Fibroblast of lung (primary cell): ENCODE measurements at regions not wholly inside any gene's neighbourhood (a gene's known extent, or its start where the extent isn't known, plus 50 kb on each side); places are given as distances from the start of the nearest gene placed in this dataset.

Experiments used
- DNase-seq, 2 donors: peaks; one replicate each; pipeline versions ENCODE4 v3.0.0 to v3.0.0-alpha.2; 2010; ENCODE audit warnings: low read depth in 2 of 2
- H2AFZ ChIP-seq: 2 replicates; pipeline ENCODE4 v1.5.1; 2012; ENCODE audit warnings: low read length, control low read depth, inconsistent platforms
- H3K27ac ChIP-seq: 2 replicates; pipeline ENCODE4 v1.5.1; 2011; ENCODE audit warnings: low read length, control low read depth; ENCODE audit not compliant: insufficient read depth
- H3K27me3 ChIP-seq: 2 replicates; pipeline ENCODE4 v1.5.1; 2011; ENCODE audit warnings: mild to moderate bottlenecking, low read length; ENCODE audit not compliant: control insufficient read depth, insufficient read depth
- H3K36me3 ChIP-seq: 2 replicates; pipeline ENCODE4 v1.5.1; 2011; ENCODE audit warnings: low read length; ENCODE audit not compliant: control insufficient read depth, insufficient read depth
- H3K4me1 ChIP-seq: 2 replicates; pipeline ENCODE4 v1.5.1; 2011; ENCODE audit warnings: low read length; ENCODE audit not compliant: control insufficient read depth, insufficient read depth; ENCODE audit errors: extremely low read depth
- H3K4me2 ChIP-seq: 2 replicates; pipeline ENCODE4 v1.5.1; 2011; ENCODE audit warnings: low read length, control low read depth; ENCODE audit not compliant: insufficient read depth; ENCODE audit errors: extremely low read depth
- H3K4me3 ChIP-seq, 4 experiments: fragments of 200-600 bp in 1 of 4; sonication (generic) in 1 of 4; replicated peaks in 1 of 4; 2 replicates each; pipeline ENCODE4 v1.5.1; 2011 to 2016; ENCODE audit warnings: low read length in 4 of 4, low read depth in 3 of 4, mild to moderate bottlenecking in 3 of 4, control low read depth in 2 of 4, inconsistent platforms in 1 of 4, mixed read lengths in 1 of 4; ENCODE audit not compliant: insufficient read depth in 1 of 4; ENCODE audit errors: control extremely low read depth in 1 of 4
- H3K79me2 ChIP-seq: 2 replicates; pipeline ENCODE4 v1.5.1; 2012; ENCODE audit warnings: mild to moderate bottlenecking, low read length, inconsistent platforms; ENCODE audit not compliant: control insufficient read depth, insufficient read depth
- H3K9ac ChIP-seq: 2 replicates; pipeline ENCODE4 v1.5.1; 2011; ENCODE audit warnings: mild to moderate bottlenecking, low read length, control low read depth; ENCODE audit not compliant: insufficient read depth
- H3K9me3 ChIP-seq: 2 replicates; pipeline ENCODE4 v1.5.1; 2012; ENCODE audit warnings: low read depth, low read length; ENCODE audit not compliant: control insufficient read depth, insufficient read depth
- H4K20me1 ChIP-seq: 2 replicates; pipeline ENCODE4 v1.5.1; 2011; ENCODE audit warnings: low read length; ENCODE audit not compliant: control insufficient read depth, insufficient read depth; ENCODE audit errors: extremely low read depth
- EZH2 ChIP-seq: IDR thresholded peaks from 2 replicates; pipeline ENCODE4 v1.5.1; 2012; ENCODE audit warnings: low read length, control low read depth, mild to moderate bottlenecking; ENCODE audit errors: missing control alignments
- TF ChIP-seq, protein P1 (sequence below), 2 donors: IDR thresholded peaks in 1 of 2; conservative IDR thresholded peaks in 1 of 2; 1 replicate in 1 of 2; 2 replicates in 1 of 2; pipeline ENCODE4 v1.5.1; 2011 to 2012; ENCODE audit warnings: low read length in 2 of 2, control low read depth in 1 of 2, inconsistent platforms in 1 of 2, low read depth in 1 of 2, mild to moderate bottlenecking in 1 of 2

- no peak overlapping the region for H3K27ac ChIP-seq
- no peak overlapping the region for H2AFZ ChIP-seq
- H3K79me2 ChIP-seq, result no peaks in the 10 kb centered on the region
Observed at GRCh38 chr6:56403745-56404144, 156.4 kb upstream of the COL21A1 start.

GRCh38 chr6:56401477-56402070 lies 154.2 kb upstream of the COL21A1 start:
- DNase-seq, result no peak
- H3K4me1 ChIP-seq, result no peaks in the 10 kb centered on the region
- H3K36me3 ChIP-seq, result no peaks in the 10 kb centered on the region
- H3K79me2 ChIP-seq, result no peaks in the 10 kb centered on the region
- H3K4me2 ChIP-seq, result no peak overlapping the region
- TF ChIP-seq, protein P1, sequence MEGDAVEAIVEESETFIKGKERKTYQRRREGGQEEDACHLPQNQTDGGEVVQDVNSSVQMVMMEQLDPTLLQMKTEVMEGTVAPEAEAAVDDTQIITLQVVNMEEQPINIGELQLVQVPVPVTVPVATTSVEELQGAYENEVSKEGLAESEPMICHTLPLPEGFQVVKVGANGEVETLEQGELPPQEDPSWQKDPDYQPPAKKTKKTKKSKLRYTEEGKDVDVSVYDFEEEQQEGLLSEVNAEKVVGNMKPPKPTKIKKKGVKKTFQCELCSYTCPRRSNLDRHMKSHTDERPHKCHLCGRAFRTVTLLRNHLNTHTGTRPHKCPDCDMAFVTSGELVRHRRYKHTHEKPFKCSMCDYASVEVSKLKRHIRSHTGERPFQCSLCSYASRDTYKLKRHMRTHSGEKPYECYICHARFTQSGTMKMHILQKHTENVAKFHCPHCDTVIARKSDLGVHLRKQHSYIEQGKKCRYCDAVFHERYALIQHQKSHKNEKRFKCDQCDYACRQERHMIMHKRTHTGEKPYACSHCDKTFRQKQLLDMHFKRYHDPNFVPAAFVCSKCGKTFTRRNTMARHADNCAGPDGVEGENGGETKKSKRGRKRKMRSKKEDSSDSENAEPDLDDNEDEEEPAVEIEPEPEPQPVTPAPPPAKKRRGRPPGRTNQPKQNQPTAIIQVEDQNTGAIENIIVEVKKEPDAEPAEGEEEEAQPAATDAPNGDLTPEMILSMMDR (conservative IDR thresholded peaks at IDR 0.05 in 1 of 2, IDR thresholded peaks at IDR 0.05 in 1 of 2; ENCODE audit: low read depth in 1 of 2, low read length in 2 of 2), result no peak
- no peak for TF ChIP-seq EZH2
- no peak overlapping the region for H3K9ac ChIP-seq
- H3K27ac ChIP-seq, result no peak overlapping the region
- no peaks in the 10 kb centered on the region for H3K9me3 ChIP-seq
- no peak overlapping the region for H2AFZ ChIP-seq
- no peaks in the 10 kb centered on the region for H3K27me3 ChIP-seq
- no peaks in the 10 kb centered on the region for H4K20me1 ChIP-seq
- H3K4me3 ChIP-seq, result no peak overlapping the region

More at GRCh38 chr6:56403745-56404144, 156.4 kb upstream of the COL21A1 start:
- no peaks in the 10 kb centered on the region for H3K9me3 ChIP-seq
- no peak overlapping the region for H3K9ac ChIP-seq
- H3K4me2 ChIP-seq, result no peak overlapping the region
- no peaks in the 10 kb centered on the region for H4K20me1 ChIP-seq
- no peaks in the 10 kb centered on the region for H3K27me3 ChIP-seq
- no peak overlapping the region for H3K4me3 ChIP-seq
- no peak for DNase-seq
- H3K4me1 ChIP-seq, result no peaks in the 10 kb centered on the region
- TF ChIP-seq, protein P1 (conservative IDR thresholded peaks at IDR 0.05 in 1 of 2, IDR thresholded peaks at IDR 0.05 in 1 of 2; ENCODE audit: low read depth in 1 of 2, low read length in 2 of 2), result no peak
- TF ChIP-seq EZH2, result no peak
- no peaks in the 10 kb centered on the region for H3K36me3 ChIP-seq

- TF ChIP-seq EZH2, result no peak
- TF ChIP-seq, protein P1 (conservative IDR thresholded peaks at IDR 0.05 in 1 of 2, IDR thresholded peaks at IDR 0.05 in 1 of 2; ENCODE audit: low read depth in 1 of 2, low read length in 2 of 2), result no peak
- no peaks in the 10 kb centered on the region for H3K79me2 ChIP-seq
- no peak overlapping the region for H3K9ac ChIP-seq
- H3K4me2 ChIP-seq, result no peak overlapping the region
- H3K9me3 ChIP-seq, result no peaks in the 10 kb centered on the region
- no peak overlapping the region for H3K27ac ChIP-seq
- H4K20me1 ChIP-seq, result no peaks in the 10 kb centered on the region
- DNase-seq, result no peak
- no peaks in the 10 kb centered on the region for H3K36me3 ChIP-seq
- no peak overlapping the region for H3K4me3 ChIP-seq
- no peak overlapping the region for H2AFZ ChIP-seq
- no peaks in the 10 kb centered on the region for H3K27me3 ChIP-seq
- H3K4me1 ChIP-seq, result no peaks in the 10 kb centered on the region
Observed at GRCh38 chr6:56400273-56400672, 152.9 kb upstream of the COL21A1 start.
